Kidney (tissue), 13 donors: ENCODE measurements at regions not wholly inside any gene's neighbourhood (a gene's known extent, or its start where the extent isn't known, plus 50 kb on each side); places are given as distances from the start of the nearest gene placed in this dataset.

Source experiments
- DNase-seq, 5 donors: peaks; one replicate each; pipeline ENCODE4 v3.0.0-alpha.2; 2013 to 2020
- FAIRE-seq: peaks from 2 replicates; lab custom pipeline; 2012; peaks lifted over from hg19 to GRCh38; lab: Jason Lieb, UNC
- H3K27ac ChIP-seq, 2 donors: one replicate each; pipeline ENCODE4 v1.7.0; 2013; ENCODE audit warnings: low read depth in 2 of 2, low read length in 2 of 2, inconsistent platforms in 1 of 2
- H3K27me3 ChIP-seq: one replicate; pipeline ENCODE4 v1.7.1; 2013; ENCODE audit warnings: low read length, inconsistent platforms; ENCODE audit not compliant: control insufficient read depth, insufficient read depth
- H3K36me3 ChIP-seq, 3 donors: one replicate each; pipeline versions ENCODE4 v1.7.0 to v1.7.1; 2013; ENCODE audit warnings: low read length in 3 of 3, control low read depth in 1 of 3, inconsistent platforms in 1 of 3; ENCODE audit not compliant: insufficient read depth in 3 of 3, control insufficient read depth in 2 of 3
- H3K4me1 ChIP-seq, 3 donors: one replicate each; pipeline versions ENCODE4 v1.7.0 to v1.7.1; 2013; ENCODE audit warnings: low read length in 3 of 3, inconsistent platforms in 1 of 3, low read depth in 1 of 3; ENCODE audit not compliant: control insufficient read depth in 2 of 3, insufficient read depth in 2 of 3
- H3K4me3 ChIP-seq, 3 donors: one replicate each; pipeline versions ENCODE4 v1.7.0 to v1.8.1; 2013; ENCODE audit warnings: low read length in 3 of 3, control low read depth in 1 of 3, inconsistent platforms in 1 of 3
- H3K9ac ChIP-seq, 3 donors: one replicate each; pipeline versions ENCODE4 v1.7.0 to v1.7.1; 2013; ENCODE audit warnings: low read length in 3 of 3, control low read depth in 1 of 3, inconsistent platforms in 1 of 3
- H3K9me3 ChIP-seq, 3 donors: one replicate each; pipeline versions ENCODE4 v1.7.0 to v1.7.1; 2013; ENCODE audit warnings: low read length in 3 of 3, control low read depth in 1 of 3, inconsistent platforms in 1 of 3; ENCODE audit not compliant: control insufficient read depth in 2 of 3, insufficient read depth in 1 of 3
- CTCF ChIP-seq: IDR thresholded peaks from 3 replicates; pipeline ENCODE4 v1.5.1; 2012; ENCODE audit warnings: mild to moderate bottlenecking, moderate library complexity, borderline replicate concordance; ENCODE audit not compliant: insufficient read depth; ENCODE audit errors: extremely low read depth
- intact Hi-C: fragments of 100-400 bp; cut with DNase I; formaldehyde crosslinking; loops from one replicate; pipeline ENCODE4 v1.11.1; 2022
- donor health status: control.
- donor health status: control.
- donor health status: control.
- donor health status: control.
- donor health status: control.
- donor health status: DM: yes; HTN: yes; CAD: no.
- donor health status: Normal renal cell carcinoma (clear cell type).

- no peak overlapping the region for H3K9ac ChIP-seq
- H3K27ac ChIP-seq: no peak overlapping the region
- H3K36me3 ChIP-seq: no peaks in the 10 kb centered on the region
- H3K4me1 ChIP-seq: peaks cover 0 to 6% (median 2%) of the 10 kb centered on the region in 3 donors
- intact Hi-C loops: no loop called here
- no peak overlapping the region for H3K4me3 ChIP-seq
- DNase-seq: no peak
- H3K9me3 ChIP-seq: peaks cover 0 to 3% (median 0%) of the 10 kb centered on the region in 3 donors
- no peak for TF ChIP-seq CTCF
- no peaks in the 10 kb centered on the region for H3K27me3 ChIP-seq
- FAIRE-seq: no peak
Observed at GRCh38 chr2:16117791-16118610, 177.7 kb downstream of the MYCN start.

GRCh38 chr2:16117021-16117700 lies 176.8 kb downstream of the MYCN start:
- H3K9me3 ChIP-seq: peaks cover 0 to 3% (median 0%) of the 10 kb centered on the region in 3 donors
- no peak for FAIRE-seq

GRCh38 chr2:16115881-16116830 lies 175.8 kb downstream of the MYCN start:
- DNase-seq (no peak), FAIRE-seq (no peak)
- Histone ChIP-seq H3K4me3 (no peak overlapping the region), H3K27ac (no peak overlapping the region), H3K9ac (no peak overlapping the region), H3K27me3 (no peaks in the 10 kb centered on the region), H3K4me1 (peaks cover 0 to 6% (median 2%) of the 10 kb centered on the region in 3 donors), H3K36me3 (no peaks in the 10 kb centered on the region), H3K9me3 (peaks cover 0 to 3% (median 0%) of the 10 kb centered on the region in 3 donors)
- TF ChIP-seq CTCF: no peak
- intact Hi-C loops: no loop called here

More at GRCh38 chr2:16117021-16117700, 176.8 kb downstream of the MYCN start:
- peaks cover 0 to 6% (median 2%) of the 10 kb centered on the region in 3 donors for H3K4me1 ChIP-seq
- DNase-seq: no peak
- no peak overlapping the region for H3K4me3 ChIP-seq
- H3K36me3 ChIP-seq: no peaks in the 10 kb centered on the region
- H3K27ac ChIP-seq: no peak overlapping the region
- intact Hi-C loops: no loop called here
- no peak overlapping the region for H3K9ac ChIP-seq
- TF ChIP-seq CTCF: no peak
- H3K27me3 ChIP-seq: no peaks in the 10 kb centered on the region
